Fibroblast of the aortic adventitia (primary cell): ENCODE measurements at regions not wholly inside any gene's neighbourhood (a gene's known extent, or its start where the extent isn't known, plus 50 kb on each side); places are given as distances from the start of the nearest gene placed in this dataset.

Source experiments
- DNase-seq: peaks from one replicate; pipeline ENCODE4 v3.0.0-alpha.2; 2010; ENCODE audit warnings: low read depth
- H3K4me3 ChIP-seq: 2 replicates; pipeline ENCODE4 v1.5.1; 2011; ENCODE audit warnings: low read depth, mild to moderate bottlenecking, control low read depth, low read length, moderate library complexity
- CTCF ChIP-seq: IDR thresholded peaks from 2 replicates; pipeline ENCODE4 v1.5.1; 2011; ENCODE audit warnings: mild to moderate bottlenecking, low read length, control low read depth, inconsistent platforms; ENCODE audit not compliant: insufficient read depth

GRCh38 chr18:47345291-47345690, 93.8 kb upstream of the SKOR2 start:
- no peak for DNase-seq
- H3K4me3 ChIP-seq: no peak overlapping the region
- TF ChIP-seq CTCF: no peak

- no peak for DNase-seq
- no peak overlapping the region for H3K4me3 ChIP-seq
- TF ChIP-seq CTCF: no peak
Observed at GRCh38 chr18:47343291-47343690, 91.8 kb upstream of the SKOR2 start.

GRCh38 chr18:47342566-47342965, 91.1 kb upstream of the SKOR2 start:
- H3K4me3 ChIP-seq: no peak overlapping the region
- no peak for TF ChIP-seq CTCF

GRCh38 chr18:47341678-47342077, 90.2 kb upstream of the SKOR2 start:
- no peak for DNase-seq
- no peak for TF ChIP-seq CTCF

More at GRCh38 chr18:47342566-47342965, 91.1 kb upstream of the SKOR2 start:
- no peak for DNase-seq

GRCh38 chr18:47334966-47335365, 83.5 kb upstream of the SKOR2 start:
- TF ChIP-seq CTCF: no peak
- no peak for DNase-seq
- H3K4me3 ChIP-seq: no peak overlapping the region

More at GRCh38 chr18:47341678-47342077, 90.2 kb upstream of the SKOR2 start:
- H3K4me3 ChIP-seq: no peak overlapping the region

GRCh38 chr18:47333926-47334635, 82.6 kb upstream of the SKOR2 start:
- no peak for TF ChIP-seq CTCF
- H3K4me3 ChIP-seq: no peak overlapping the region
- DNase-seq: no peak

- no peak for TF ChIP-seq CTCF
Observed at GRCh38 chr18:47331641-47332040, 80.2 kb upstream of the SKOR2 start.

More at GRCh38 chr18:47331641-47332040, 80.2 kb upstream of the SKOR2 start:
- H3K4me3 ChIP-seq: no peak overlapping the region
- DNase-seq: no peak
